ENCODE measurements at regions not wholly inside any gene's neighbourhood (a gene's known extent, or its start where the extent isn't known, plus 50 kb on each side); places are given as distances from the start of the nearest gene placed in this dataset.

GRCh38 chr9:2346277-2346913 lies 275.2 kb upstream of the VLDLR start:
- no peaks in the 10 kb centered on the region for H3K4me1 Mint-ChIP-seq (ENCODE audit: low read depth)
- H3K9me3 Mint-ChIP-seq (ENCODE audit: insufficient read depth) = no peaks in the 10 kb centered on the region
- H3K27ac Mint-ChIP-seq = no peak overlapping the region
- H3K27me3 Mint-ChIP-seq (ENCODE audit: low read depth) = no peaks in the 10 kb centered on the region
- ChIA-PET CTCF (interaction anchor here (0.6 kb wide), 1 partner anchor 165 kb away, joined by 3 read pairs; no protein-coding TSS in a partner anchor), POLR2A (no interaction called here)
- no peak for ATAC-seq
- DNase-seq = no peak
- H3K36me3 Mint-ChIP-seq (ENCODE audit: low read depth) = no peaks in the 10 kb centered on the region
- H3K4me3 Mint-ChIP-seq = no peak overlapping the region

GRCh38 chr9:2351324-2351723 lies 270.3 kb upstream of the VLDLR start:
- Mint-ChIP-seq H3K36me3 (ENCODE audit: low read depth) (no peaks in the 10 kb centered on the region), H3K4me1 (ENCODE audit: low read depth) (no peaks in the 10 kb centered on the region), H3K27ac (no peak overlapping the region), H3K9me3 (ENCODE audit: insufficient read depth) (no peaks in the 10 kb centered on the region), H3K27me3 (ENCODE audit: low read depth) (no peaks in the 10 kb centered on the region), H3K4me3 (no peak overlapping the region)
- DNase-seq = no peak
- ChIA-PET CTCF (no interaction called here), POLR2A (no interaction called here)
- no peak for ATAC-seq

- Mint-ChIP-seq H3K9me3 (ENCODE audit: insufficient read depth) (no peaks in the 10 kb centered on the region), H3K4me1 (ENCODE audit: low read depth) (no peaks in the 10 kb centered on the region), H3K27ac (no peak overlapping the region), H3K4me3 (no peak overlapping the region), H3K36me3 (ENCODE audit: low read depth) (no peaks in the 10 kb centered on the region), H3K27me3 (ENCODE audit: low read depth) (no peaks in the 10 kb centered on the region)
- ATAC-seq = no peak
- POLR2A ChIA-PET = no interaction called here
- CTCF ChIA-PET = no interaction called here
- DNase-seq = no peak
Measured at GRCh38 chr9:2354216-2354615, 267.4 kb upstream of the VLDLR start.

GRCh38 chr9:2354856-2355696 lies 266.5 kb upstream of the VLDLR start:
- no peaks in the 10 kb centered on the region for H3K36me3 Mint-ChIP-seq (ENCODE audit: low read depth)
- no peak for ATAC-seq

GRCh38 chr9:2355697-2355983 lies 265.9 kb upstream of the VLDLR start:
- ChIA-PET CTCF (no interaction called here), POLR2A (no interaction called here)
- no peak for ATAC-seq
- no peak for DNase-seq
- Mint-ChIP-seq H3K4me1 (ENCODE audit: low read depth) (no peaks in the 10 kb centered on the region), H3K27ac (no peak overlapping the region), H3K9me3 (ENCODE audit: insufficient read depth) (no peaks in the 10 kb centered on the region), H3K36me3 (ENCODE audit: low read depth) (no peaks in the 10 kb centered on the region), H3K27me3 (ENCODE audit: low read depth) (no peaks in the 10 kb centered on the region), H3K4me3 (no peak overlapping the region)

More at GRCh38 chr9:2354856-2355696, 266.5 kb upstream of the VLDLR start:
- ChIA-PET CTCF (no interaction called here), POLR2A (no interaction called here)
- no peaks in the 10 kb centered on the region for H3K27me3 Mint-ChIP-seq (ENCODE audit: low read depth)
- DNase-seq = no peak
- no peaks in the 10 kb centered on the region for H3K9me3 Mint-ChIP-seq (ENCODE audit: insufficient read depth)
- no peak overlapping the region for H3K27ac Mint-ChIP-seq
- no peaks in the 10 kb centered on the region for H3K4me1 Mint-ChIP-seq (ENCODE audit: low read depth)
- H3K4me3 Mint-ChIP-seq = no peak overlapping the region

GRCh38 chr9:2356041-2356790 lies 265.4 kb upstream of the VLDLR start:
- CTCF ChIA-PET = no interaction called here
- no peaks in the 10 kb centered on the region for H3K4me1 Mint-ChIP-seq (ENCODE audit: low read depth)
- no peaks in the 10 kb centered on the region for H3K27me3 Mint-ChIP-seq (ENCODE audit: low read depth)
- H3K27ac Mint-ChIP-seq = no peak overlapping the region
- H3K4me3 Mint-ChIP-seq = no peak overlapping the region
- H3K36me3 Mint-ChIP-seq (ENCODE audit: low read depth) = no peaks in the 10 kb centered on the region
- ATAC-seq (no peak), DNase-seq (no peak)
- POLR2A ChIA-PET = no interaction called here
- H3K9me3 Mint-ChIP-seq (ENCODE audit: insufficient read depth) = no peaks in the 10 kb centered on the region

GRCh38 chr9:2359891-2360471 lies 261.6 kb upstream of the VLDLR start:
- CTCF ChIA-PET = no interaction called here
- Mint-ChIP-seq H3K27ac (no peak overlapping the region), H3K4me1 (ENCODE audit: low read depth) (no peaks in the 10 kb centered on the region), H3K4me3 (no peak overlapping the region), H3K9me3 (ENCODE audit: insufficient read depth) (no peaks in the 10 kb centered on the region), H3K36me3 (ENCODE audit: low read depth) (no peaks in the 10 kb centered on the region), H3K27me3 (ENCODE audit: low read depth) (no peaks in the 10 kb centered on the region)
- POLR2A ChIA-PET = no interaction called here
- DNase-seq = no peak
- ATAC-seq = no peak

GRCh38 chr9:2362150-2362549 lies 259.4 kb upstream of the VLDLR start:
- DNase-seq = no peak
- ATAC-seq = no peak
- no peaks in the 10 kb centered on the region for H3K9me3 Mint-ChIP-seq (ENCODE audit: insufficient read depth)
- H3K4me3 Mint-ChIP-seq = no peak overlapping the region
- POLR2A ChIA-PET = no interaction called here
- CTCF ChIA-PET = no interaction called here
- no peak overlapping the region for H3K27ac Mint-ChIP-seq
- no peaks in the 10 kb centered on the region for H3K27me3 Mint-ChIP-seq (ENCODE audit: low read depth)
- no peaks in the 10 kb centered on the region for H3K36me3 Mint-ChIP-seq (ENCODE audit: low read depth)
- no peaks in the 10 kb centered on the region for H3K4me1 Mint-ChIP-seq (ENCODE audit: low read depth)

GRCh38 chr9:2363138-2363745 lies 258.3 kb upstream of the VLDLR start:
- Mint-ChIP-seq H3K4me1 (ENCODE audit: low read depth) (no peaks in the 10 kb centered on the region), H3K27ac (no peak overlapping the region), H3K9me3 (ENCODE audit: insufficient read depth) (no peaks in the 10 kb centered on the region), H3K36me3 (ENCODE audit: low read depth) (no peaks in the 10 kb centered on the region), H3K4me3 (no peak overlapping the region), H3K27me3 (ENCODE audit: low read depth) (no peaks in the 10 kb centered on the region)
- no peak for ATAC-seq
- ChIA-PET CTCF (no interaction called here), POLR2A (no interaction called here)
- no peak for DNase-seq

- ChIA-PET POLR2A (no interaction called here), CTCF (no interaction called here)
- H3K4me3 Mint-ChIP-seq = no peak overlapping the region
- DNase-seq (no peak), ATAC-seq (no peak)
- no peaks in the 10 kb centered on the region for H3K27me3 Mint-ChIP-seq (ENCODE audit: low read depth)
- H3K9me3 Mint-ChIP-seq (ENCODE audit: insufficient read depth) = no peaks in the 10 kb centered on the region
- H3K36me3 Mint-ChIP-seq (ENCODE audit: low read depth) = no peaks in the 10 kb centered on the region
- H3K27ac Mint-ChIP-seq = no peak overlapping the region
- no peaks in the 10 kb centered on the region for H3K4me1 Mint-ChIP-seq (ENCODE audit: low read depth)
Measured at GRCh38 chr9:2363781-2364180, 257.8 kb upstream of the VLDLR start.

- Mint-ChIP-seq H3K4me3 (no peak overlapping the region), H3K36me3 (ENCODE audit: low read depth) (no peaks in the 10 kb centered on the region), H3K27ac (no peak overlapping the region), H3K9me3 (ENCODE audit: insufficient read depth) (no peaks in the 10 kb centered on the region), H3K4me1 (ENCODE audit: low read depth) (no peaks in the 10 kb centered on the region), H3K27me3 (ENCODE audit: low read depth) (peaks cover 4% of the 10 kb centered on the region)
- DNase-seq (no peak), ATAC-seq (no peak)
- ChIA-PET POLR2A (no interaction called here), CTCF (no interaction called here)
Measured at GRCh38 chr9:2367970-2368369, 253.6 kb upstream of the VLDLR start.

GRCh38 chr9:2373648-2374047 lies 247.9 kb upstream of the VLDLR start:
- H3K4me1 Mint-ChIP-seq (ENCODE audit: low read depth) = no peaks in the 10 kb centered on the region
- no peak overlapping the region for H3K4me3 Mint-ChIP-seq
- no peak overlapping the region for H3K27ac Mint-ChIP-seq
- DNase-seq (no peak), ATAC-seq (no peak)
- ChIA-PET POLR2A (no interaction called here), CTCF (no interaction called here)
- no peaks in the 10 kb centered on the region for H3K9me3 Mint-ChIP-seq (ENCODE audit: insufficient read depth)
- H3K36me3 Mint-ChIP-seq (ENCODE audit: low read depth) = no peaks in the 10 kb centered on the region
- H3K27me3 Mint-ChIP-seq (ENCODE audit: low read depth) = peaks cover 4% of the 10 kb centered on the region

Data from activated CD8-positive, alpha-beta T cell treated with anti-CD3 and anti-CD28 coated beads, Interleukin-2, amount 10 ng/mL, durations not matched to agents 7 days and 5 days (primary cell).